ENCODE measurements at regions not wholly inside any gene's neighbourhood (a gene's known extent, or its start where the extent isn't known, plus 50 kb on each side); places are given as distances from the start of the nearest gene placed in this dataset.

- no peaks in the 10 kb centered on the region for H3K79me1 ChIP-seq (ENCODE audit: insufficient read depth, low read depth, low read length, poor library complexity, severe bottlenecking)
- WGBS (ENCODE audit: extremely low coverage, insufficient read length, low lambda C conversion rate), result no CpG with 5 or more reads among the region's 14 CpGs
These were observed 156.1 kb upstream of the ID2 start for GRCh38 chr2:8525582-8526402.

More at GRCh38 chr2:8525582-8526402, 156.1 kb upstream of the ID2 start:
- peaks cover 5% of the 10 kb centered on the region for H3K27me3 Mint-ChIP-seq (ENCODE audit: low read depth)
- no peak overlapping the region for H2BK5ac ChIP-seq (ENCODE audit: insufficient read length, low read length)
- H4K20me1 ChIP-seq (ENCODE audit: control insufficient read depth, insufficient read depth, insufficient read length), result no peaks in the 10 kb centered on the region
- H3K18ac ChIP-seq (ENCODE audit: insufficient read length, low read depth, low read length), result no peak overlapping the region
- H3K4me2 ChIP-seq (ENCODE audit: insufficient read depth, insufficient read length, low read length), result no peak overlapping the region
- H3K23ac ChIP-seq (ENCODE audit: insufficient read length, low read depth, low read length), result no peak overlapping the region
- H2BK120ac ChIP-seq (ENCODE audit: low read depth, low read length, poor library complexity, severe bottlenecking), result no peak overlapping the region
- no peak overlapping the region; a peak in 1 of 5 replicates for H3K4me3 Mint-ChIP-seq
- no peak overlapping the region for H2BK15ac ChIP-seq (ENCODE audit: low read depth, low read length)
- peaks cover 6% of the 10 kb centered on the region; the same call in 1 of the 2 replicates for H3K4me1 ChIP-seq (ENCODE audit: insufficient read depth, low read length)
- no peak overlapping the region for H4K5ac ChIP-seq (ENCODE audit: insufficient read length, low read depth, low read length)
- H3K27me3 ChIP-seq (ENCODE audit: insufficient read depth, low read length), result no peaks in the 10 kb centered on the region
- no peaks in the 10 kb centered on the region for H3K36me3 Mint-ChIP-seq (ENCODE audit: insufficient read depth in 1 of 3, low read depth in 3 of 3)
- no peak overlapping the region for H2BK12ac ChIP-seq (ENCODE audit: insufficient read length, low read depth, low read length)
- no peak overlapping the region for H4K91ac ChIP-seq (ENCODE audit: insufficient read length, low read depth, low read length)
- H2BK20ac ChIP-seq (ENCODE audit: low read depth, low read length, poor library complexity, severe bottlenecking), result no peak overlapping the region
- H3K4ac ChIP-seq (ENCODE audit: low read depth, low read length), result no peak overlapping the region
- H3T11ph ChIP-seq (ENCODE audit: low read length), result no peak overlapping the region
- no peaks in the 10 kb centered on the region for H3K79me2 ChIP-seq (ENCODE audit: insufficient read depth, low read length)
- peaks cover 21 to 27% of the 10 kb centered on the region in 2 experiments for H3K4me1 Mint-ChIP-seq
- no peak overlapping the region for H2AK5ac ChIP-seq (ENCODE audit: insufficient read length, low read length)
- no peak overlapping the region for H3K56ac ChIP-seq (ENCODE audit: insufficient read length, low read depth, low read length)
- H3K27ac Mint-ChIP-seq, result no peak overlapping the region
- no peaks in the 10 kb centered on the region for H3K9me3 ChIP-seq (ENCODE audit: control insufficient read depth, low read depth, low read length)
- H3K9me3 Mint-ChIP-seq, result 0 out of 5 replicates have a peak, but pooled peaks cover 0 to 2% of the 10 kb centered on the region in 2 experiments
- no peak overlapping the region for H4K8ac ChIP-seq (replicated peaks; ENCODE audit: insufficient read length, low read depth, low read length)
- TF ChIP-seq CTCF (conservative IDR thresholded peaks at IDR 0.05), result peak; percentile 50; the same call in 2 of the 3 replicates
- H2AFZ ChIP-seq (ENCODE audit: low read length), result no peak overlapping the region
- H3K14ac ChIP-seq (ENCODE audit: insufficient read depth, low read length), result no peak overlapping the region
- peak; percentile 68 for DNase-seq
- H3K9ac ChIP-seq (ENCODE audit: extremely low read depth, insufficient read length, low read length), result no peak overlapping the region
- no peak overlapping the region for H3K27ac ChIP-seq (ENCODE audit: insufficient read length, low read depth, low read length)
- no peaks in the 10 kb centered on the region for H3K23me2 ChIP-seq (ENCODE audit: insufficient read length, low read depth, low read length, poor library complexity, severe bottlenecking)

Data from H9 (cell line).